ENCODE measurements at regions not wholly inside any gene's neighbourhood (a gene's known extent, or its start where the extent isn't known, plus 50 kb on each side); places are given as distances from the start of the nearest gene placed in this dataset.

DNA sequence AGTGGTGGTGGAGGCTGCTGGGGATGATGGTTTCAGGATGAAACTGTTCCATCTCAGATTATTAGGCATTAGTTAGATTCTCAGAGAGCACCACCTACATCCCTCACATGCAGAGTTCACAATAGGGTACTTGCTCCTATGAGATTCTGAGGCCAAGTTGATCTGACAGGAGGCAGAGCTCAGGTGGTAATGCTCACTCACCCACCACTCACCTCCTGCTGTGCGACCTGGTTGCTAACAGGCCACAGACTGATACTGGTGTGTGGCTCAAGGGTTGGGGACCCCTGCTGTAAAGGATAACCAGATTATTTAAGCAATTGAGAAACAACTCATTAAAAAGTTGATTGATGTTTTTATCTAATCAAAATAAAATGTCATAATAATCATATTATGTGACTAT lies 248.5 kb downstream of the RERGL start:
- TF ChIP-seq, protein P1, sequence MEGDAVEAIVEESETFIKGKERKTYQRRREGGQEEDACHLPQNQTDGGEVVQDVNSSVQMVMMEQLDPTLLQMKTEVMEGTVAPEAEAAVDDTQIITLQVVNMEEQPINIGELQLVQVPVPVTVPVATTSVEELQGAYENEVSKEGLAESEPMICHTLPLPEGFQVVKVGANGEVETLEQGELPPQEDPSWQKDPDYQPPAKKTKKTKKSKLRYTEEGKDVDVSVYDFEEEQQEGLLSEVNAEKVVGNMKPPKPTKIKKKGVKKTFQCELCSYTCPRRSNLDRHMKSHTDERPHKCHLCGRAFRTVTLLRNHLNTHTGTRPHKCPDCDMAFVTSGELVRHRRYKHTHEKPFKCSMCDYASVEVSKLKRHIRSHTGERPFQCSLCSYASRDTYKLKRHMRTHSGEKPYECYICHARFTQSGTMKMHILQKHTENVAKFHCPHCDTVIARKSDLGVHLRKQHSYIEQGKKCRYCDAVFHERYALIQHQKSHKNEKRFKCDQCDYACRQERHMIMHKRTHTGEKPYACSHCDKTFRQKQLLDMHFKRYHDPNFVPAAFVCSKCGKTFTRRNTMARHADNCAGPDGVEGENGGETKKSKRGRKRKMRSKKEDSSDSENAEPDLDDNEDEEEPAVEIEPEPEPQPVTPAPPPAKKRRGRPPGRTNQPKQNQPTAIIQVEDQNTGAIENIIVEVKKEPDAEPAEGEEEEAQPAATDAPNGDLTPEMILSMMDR (IDR thresholded peaks at IDR 0.05 in 4 of 5, conservative IDR thresholded peaks at IDR 0.05 in 1 of 5): no peak
- TF ChIP-seq POLR2A (IDR thresholded peaks at IDR 0.05): no peak
